HG03159 (cell line): ENCODE measurements at regions not wholly inside any gene's neighbourhood (a gene's known extent, or its start where the extent isn't known, plus 50 kb on each side); places are given as distances from the start of the nearest gene placed in this dataset.
"Not testable (repeated sequence)": the region's sequence is repeated elsewhere in the genome, so short reads cannot be mapped to it uniquely, and the experiment has no call there.

Experiments used
- ATAC-seq: cut with Tn5 transposase; IDR thresholded peaks from one replicate; pipeline ENCODE4 v1.9.1; 2021; ENCODE audit warnings: mild to moderate bottlenecking, moderate library complexity; ENCODE audit not compliant: unreplicated experiment

- ATAC-seq = no peak
Measured at GRCh38 chr14:40058901-40059897, 627.0 kb upstream of the FBXO33 start.

GRCh38 chr14:40053416-40053815 is 621.2 kb upstream of the FBXO33 start:
- ATAC-seq = no peak

GRCh38 chr14:40028991-40029390 is 596.8 kb upstream of the FBXO33 start:
- ATAC-seq = no peak

- no peak for ATAC-seq
Measured at GRCh38 chr14:40025101-40025500, 592.9 kb upstream of the FBXO33 start.

- no peak for ATAC-seq
Measured at GRCh38 chr14:40010961-40011360, 578.7 kb upstream of the FBXO33 start.

- ATAC-seq = no peak
Measured at GRCh38 chr14:40009771-40010170, 577.5 kb upstream of the FBXO33 start.

- ATAC-seq = not testable (repeated sequence)
Measured at GRCh38 chr14:40008345-40008744, 576.1 kb upstream of the FBXO33 start.

- ATAC-seq = no peak
Measured at GRCh38 chr14:40004871-40005500, 572.8 kb upstream of the FBXO33 start.

- no peak for ATAC-seq
Measured at GRCh38 chr14:40003773-40004172, 571.5 kb upstream of the FBXO33 start.

- no peak for ATAC-seq
Measured at GRCh38 chr14:39998854-39999253, 566.6 kb upstream of the FBXO33 start.

- no peak for ATAC-seq
Measured at GRCh38 chr14:39998114-39998513, 565.9 kb upstream of the FBXO33 start.

- ATAC-seq = no peak
Measured at GRCh38 chr14:39991041-39991440, 558.8 kb upstream of the FBXO33 start.

GRCh38 chr14:39988939-39989338 is 556.7 kb upstream of the FBXO33 start:
- ATAC-seq = no peak

GRCh38 chr14:39984323-39984722 is 552.1 kb upstream of the FBXO33 start:
- ATAC-seq = no peak

- ATAC-seq = no peak
Measured at GRCh38 chr14:39977198-39977597, 545.0 kb upstream of the FBXO33 start.

- ATAC-seq = peak; percentile 100
Measured at GRCh38 chr14:39974036-39974435, 541.8 kb upstream of the FBXO33 start.

GRCh38 chr14:39972704-39973103 is 540.5 kb upstream of the FBXO33 start:
- no peak for ATAC-seq

- no peak for ATAC-seq
Measured at GRCh38 chr14:39967885-39968284, 535.7 kb upstream of the FBXO33 start.

GRCh38 chr14:39957987-39958386 is 525.8 kb upstream of the FBXO33 start:
- ATAC-seq = peak; percentile 60

GRCh38 chr14:39957290-39957689 is 525.1 kb upstream of the FBXO33 start:
- peak; percentile 77 for ATAC-seq

- no peak for ATAC-seq
Measured at GRCh38 chr14:39956372-39956771, 524.1 kb upstream of the FBXO33 start.

- no peak for ATAC-seq
Measured at GRCh38 chr14:39948235-39948634, 516.0 kb upstream of the FBXO33 start.
